GM12878 (cell line): ENCODE measurements at regions not wholly inside any gene's neighbourhood (a gene's known extent, or its start where the extent isn't known, plus 50 kb on each side); places are given as distances from the start of the nearest gene placed in this dataset.

ENCODE experiments used
- ATAC-seq: fragments of 200-7000 bp; cut with Tn5 transposase; 3 replicates; pipeline ENCODE4 v1.9.1; 2020; ENCODE audit warnings: mild to moderate bottlenecking, moderate library complexity
- BruUV-seq: library from RNA; stranded (reverse); fragments of 400-500 nt; replicated peaks from 2 replicates; lab custom pipeline; 2021; lab: Mats Ljungman, UMichigan
- CTCF ChIA-PET: fragments of 300-600 bp; sonication (Branson Sonifier 250); formaldehyde crosslinking; extraction: SDS; loops from one replicate; lab custom pipeline; 2021; ENCODE audit warnings: inconsistent platforms; lab: Yijun Ruan, JAX
- POLR2A ChIA-PET: fragments of 350-600 bp; formaldehyde crosslinking; extraction: SDS; loops from one replicate; lab custom pipeline; 2021; ENCODE audit warnings: inconsistent platforms; lab: Charles Lee
- RAD21 ChIA-PET: fragments of 300-600 bp; sonication (Branson Sonifier 250); formaldehyde crosslinking; loops from one replicate; lab custom pipeline; 2023; ENCODE audit warnings: antibody characterized with exemption; ENCODE audit not compliant: unreplicated experiment; lab: Charles Lee
- SMC1A ChIA-PET: fragments of 300-600 bp; sonication (Branson Sonifier 250); formaldehyde crosslinking; loops from one replicate; lab custom pipeline; 2023; ENCODE audit not compliant: unreplicated experiment, uncharacterized antibody; lab: Charles Lee
- DNase-seq: peaks from one replicate; pipeline ENCODE4 v3.0.0-alpha.2; 2011; ENCODE audit warnings: low read depth, low spot score
- FAIRE-seq: peaks from 3 replicates; lab custom pipeline; 2011; peaks lifted over from hg19 to GRCh38; lab: Jason Lieb, UNC
- H2AFZ ChIP-seq: 2 replicates; pipeline ENCODE4 v1.6.0; 2011; ENCODE audit warnings: low read depth, low read length, control low read depth; ENCODE audit not compliant: control insufficient read depth
- H3K27ac ChIP-seq: 2 replicates; pipeline ENCODE4 v1.5.1; 2011; ENCODE audit warnings: control low read depth; ENCODE audit not compliant: control insufficient read depth, insufficient read depth
- H3K27me3 ChIP-seq, 2 experiments: replicated peaks in 1 of 2; 2 replicates each; pipeline versions ENCODE4 v1.6.0 to v1.6.1; 2011; ENCODE audit warnings: low read length in 1 of 2; ENCODE audit not compliant: control insufficient read depth in 2 of 2, insufficient read depth in 2 of 2
- H3K36me3 ChIP-seq, 2 experiments: 2 replicates each; pipeline ENCODE4 v1.5.1; 2011; ENCODE audit warnings: low read length in 1 of 2; ENCODE audit not compliant: control insufficient read depth in 2 of 2, insufficient read depth in 2 of 2
- H3K4me1 ChIP-seq: 2 replicates; pipeline ENCODE4 v1.6.1; 2011; ENCODE audit warnings: mild to moderate bottlenecking, low read length, moderate library complexity, mixed read lengths; ENCODE audit not compliant: control insufficient read depth, insufficient read depth
- H3K4me2 ChIP-seq: 2 replicates; pipeline ENCODE4 v1.6.0; 2011; ENCODE audit warnings: control low read depth; ENCODE audit not compliant: control insufficient read depth, insufficient read depth
- H3K4me3 ChIP-seq: fragments of 200-600 bp; sonication (generic); 2 replicates; pipeline ENCODE4 v1.5.1; 2016
- H3K79me2 ChIP-seq: 2 replicates; pipeline ENCODE4 v1.6.0; 2011; ENCODE audit warnings: low read length; ENCODE audit not compliant: control insufficient read depth, insufficient read depth
- H3K9ac ChIP-seq: 2 replicates; pipeline ENCODE4 v1.8.0; 2011; ENCODE audit warnings: low read length, control low read depth, mixed read lengths; ENCODE audit not compliant: control insufficient read depth, insufficient read depth
- H3K9me3 ChIP-seq: replicated peaks from 3 replicates; pipeline ENCODE4 v1.5.1; 2011; ENCODE audit warnings: mild to moderate bottlenecking, low read length; ENCODE audit not compliant: control insufficient read depth, insufficient read depth
- H4K20me1 ChIP-seq: 2 replicates; pipeline ENCODE4 v1.6.0; 2011; ENCODE audit not compliant: control insufficient read depth, insufficient read depth
- BACH1 ChIP-seq: fragments of 450-650 bp; IDR thresholded peaks from 2 replicates; pipeline ENCODE4 v1.6.1; 2017; ENCODE audit warnings: mild to moderate bottlenecking, borderline replicate concordance
- ESRRA ChIP-seq: IDR thresholded peaks from 2 replicates; pipeline ENCODE4 v1.6.1; 2012; ENCODE audit warnings: mild to moderate bottlenecking, low read length, improper control_type of control experiment
- ETV6 ChIP-seq, 2 experiments: fragments of 450-650 bp in 1 of 2; IDR thresholded peaks in 1 of 2; conservative IDR thresholded peaks in 1 of 2; 2 replicates each; pipeline ENCODE4 v1.6.1; 2014; ENCODE audit warnings: antibody characterized with exemption in 1 of 2, borderline replicate concordance in 1 of 2, low read depth in 1 of 2, mild to moderate bottlenecking in 1 of 2, moderate library complexity in 1 of 2
- FOXK2 ChIP-seq: fragments of 450-650 bp; IDR thresholded peaks from 2 replicates; pipeline ENCODE4 v1.6.1; 2017; ENCODE audit warnings: mild to moderate bottlenecking, moderate library complexity
- HCFC1 ChIP-seq: fragments of 150-350 bp; IDR thresholded peaks from 2 replicates; pipeline ENCODE4 v1.6.1; 2014; ENCODE audit warnings: low read length
- JUND ChIP-seq: IDR thresholded peaks from 2 replicates; pipeline ENCODE4 v1.6.1; 2012; ENCODE audit warnings: low read depth, mild to moderate bottlenecking, low read length, improper control_type of control experiment, moderate library complexity
- MTA2 ChIP-seq: fragments of 450-650 bp; IDR thresholded peaks from 2 replicates; pipeline ENCODE4 v1.6.1; 2016; ENCODE audit warnings: low read depth, mild to moderate bottlenecking, moderate library complexity
- RELA ChIP-seq: fragments of 450-650 bp; IDR thresholded peaks from 2 replicates; pipeline ENCODE4 v1.8.0; 2014; ENCODE audit warnings: borderline replicate concordance; ENCODE audit not compliant: partially characterized antibody
- SIX5 ChIP-seq: IDR thresholded peaks from 2 replicates; pipeline ENCODE4 v1.6.1; 2011; ENCODE audit warnings: mild to moderate bottlenecking, low read depth, low read length, moderate library complexity; ENCODE audit not compliant: severe bottlenecking
- SPI1 ChIP-seq: IDR thresholded peaks from 2 replicates; pipeline ENCODE4 v1.6.1; 2011; ENCODE audit warnings: low read depth, mild to moderate bottlenecking, low read length, moderate library complexity, borderline replicate concordance; ENCODE audit not compliant: insufficient read depth
- SREBF1 ChIP-seq: IDR thresholded peaks from 2 replicates; pipeline ENCODE4 v1.6.1; 2012; ENCODE audit warnings: mild to moderate bottlenecking, low read length
- STAT1 ChIP-seq: fragments of 450-650 bp; conservative IDR thresholded peaks from 2 replicates; pipeline ENCODE4 v1.6.1; 2014; ENCODE audit warnings: antibody characterized with exemption, mild to moderate bottlenecking
- SUPT20H ChIP-seq: IDR thresholded peaks from 2 replicates; pipeline ENCODE4 v1.6.1; 2011; ENCODE audit warnings: low read depth, mild to moderate bottlenecking, low read length, moderate library complexity, borderline replicate concordance; ENCODE audit not compliant: control insufficient read depth
- WGBS: methylation state at CpG from one replicate; pipeline ENCODE4 v1.1.6; 2016; ENCODE audit warnings: low lambda C conversion rate; ENCODE audit not compliant: insufficient replicate concordance, insufficient coverage; ENCODE audit errors: missing lambda C conversion rate; 5-methylcytosine and 5-hydroxymethylcytosine counted together
- in situ Hi-C: fragments of 300-500 bp; cut with MboI; formaldehyde crosslinking; loops from 9 replicates; pipeline ENCODE4 v1.14.3; 2018; ENCODE audit warnings: mixed read lengths
- intact Hi-C: fragments of 100-400 bp; cut with micrococcal nuclease; formaldehyde crosslinking; loops from one replicate; pipeline ENCODE4 v1.14.2; 2022; ENCODE audit not compliant: unreplicated experiment
- TF ChIP-seq, protein P1 (sequence below), 3 experiments: IDR thresholded peaks in 2 of 3; conservative IDR thresholded peaks in 1 of 3; 2 replicates each; pipeline ENCODE4 v1.5.1; 2011; ENCODE audit warnings: low read depth in 3 of 3, low read length in 3 of 3, mild to moderate bottlenecking in 3 of 3, control low read depth in 2 of 3, moderate library complexity in 2 of 3, inconsistent platforms in 1 of 3, mixed read lengths in 1 of 3; ENCODE audit not compliant: control insufficient read depth in 2 of 3, insufficient read depth in 1 of 3; ENCODE audit errors: extremely low read depth in 1 of 3

DNA sequence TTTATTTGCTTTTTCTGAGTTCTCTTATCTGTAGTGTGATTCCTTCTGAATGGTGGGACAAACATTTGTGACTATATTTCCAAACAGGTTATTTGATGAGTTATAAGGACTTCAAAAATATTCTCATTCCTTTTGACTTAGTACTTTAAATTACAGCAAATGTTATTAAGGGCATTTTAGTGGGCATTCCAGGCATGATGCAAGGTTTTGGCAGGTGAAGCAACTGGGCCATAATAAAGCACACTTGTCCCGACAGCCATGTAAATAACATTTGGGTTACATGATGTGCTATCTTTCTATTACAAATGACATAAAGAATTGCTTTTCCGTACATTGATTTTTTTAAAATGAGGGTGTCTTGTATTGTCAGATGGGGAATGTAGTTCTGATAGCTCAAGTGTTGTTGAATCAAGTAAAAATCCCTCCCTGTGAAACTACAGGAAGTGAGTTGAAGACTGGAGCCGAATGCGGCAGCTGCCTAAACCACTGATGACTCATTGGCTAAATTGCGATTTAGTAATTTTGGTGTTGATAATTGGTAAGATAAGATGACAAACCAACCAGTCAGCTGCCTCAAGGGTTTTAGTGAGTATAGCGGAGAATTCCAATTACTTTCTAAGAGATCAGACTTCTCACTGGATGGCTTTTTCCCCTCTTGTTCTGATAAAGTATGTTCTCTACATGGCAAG lies 231.3 kb upstream of the NPY start:
- Histone ChIP-seq H3K9ac (no peak overlapping the region), H3K4me3 (no peak overlapping the region), H3K4me1 (no peaks in the 10 kb centered on the region), H3K27ac (no peak overlapping the region), H3K79me2 (no peaks in the 10 kb centered on the region), H2AFZ (no peak overlapping the region), H3K9me3 (no peaks in the 10 kb centered on the region), H3K36me3 (no peaks in the 10 kb centered on the region), H3K27me3 (no peaks in the 10 kb centered on the region; a peak in 1 of 4 replicates), H3K4me2 (no peak overlapping the region), H4K20me1 (no peaks in the 10 kb centered on the region)
- DNase-seq (no peak), ATAC-seq (no peak), FAIRE-seq (no peak)
- ChIA-PET RAD21 (no interaction called here), POLR2A (no interaction called here), CTCF (no interaction called here), SMC1A (no interaction called here)
- in situ Hi-C loops: no loop called here
- TF ChIP-seq MTA2 (no peak), HCFC1 (no peak), STAT1 (no peak), ETV6 (conservative IDR thresholded peaks at IDR 0.05 in 1 of 2, IDR thresholded peaks at IDR 0.05 in 1 of 2; ENCODE audit: borderline replicate concordance in 1 of 2, low read depth in 1 of 2) (no peak), SUPT20H (no peak), SIX5 (no peak), JUND (no peak), BACH1 (no peak), SREBF1 (no peak), FOXK2 (no peak), SPI1 (no peak), ESRRA (no peak), RELA (no peak)
- TF ChIP-seq, protein P1, sequence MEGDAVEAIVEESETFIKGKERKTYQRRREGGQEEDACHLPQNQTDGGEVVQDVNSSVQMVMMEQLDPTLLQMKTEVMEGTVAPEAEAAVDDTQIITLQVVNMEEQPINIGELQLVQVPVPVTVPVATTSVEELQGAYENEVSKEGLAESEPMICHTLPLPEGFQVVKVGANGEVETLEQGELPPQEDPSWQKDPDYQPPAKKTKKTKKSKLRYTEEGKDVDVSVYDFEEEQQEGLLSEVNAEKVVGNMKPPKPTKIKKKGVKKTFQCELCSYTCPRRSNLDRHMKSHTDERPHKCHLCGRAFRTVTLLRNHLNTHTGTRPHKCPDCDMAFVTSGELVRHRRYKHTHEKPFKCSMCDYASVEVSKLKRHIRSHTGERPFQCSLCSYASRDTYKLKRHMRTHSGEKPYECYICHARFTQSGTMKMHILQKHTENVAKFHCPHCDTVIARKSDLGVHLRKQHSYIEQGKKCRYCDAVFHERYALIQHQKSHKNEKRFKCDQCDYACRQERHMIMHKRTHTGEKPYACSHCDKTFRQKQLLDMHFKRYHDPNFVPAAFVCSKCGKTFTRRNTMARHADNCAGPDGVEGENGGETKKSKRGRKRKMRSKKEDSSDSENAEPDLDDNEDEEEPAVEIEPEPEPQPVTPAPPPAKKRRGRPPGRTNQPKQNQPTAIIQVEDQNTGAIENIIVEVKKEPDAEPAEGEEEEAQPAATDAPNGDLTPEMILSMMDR (IDR thresholded peaks at IDR 0.05 in 2 of 3, conservative IDR thresholded peaks at IDR 0.05 in 1 of 3; ENCODE audit: control insufficient read depth in 2 of 3, extremely low read depth in 1 of 3, insufficient read depth in 1 of 3, low read depth in 3 of 3, low read length in 3 of 3): no peak
- BruUV-seq: no TSS peak
- WGBS: 34% methylated on average over 6 of the region's 6 CpGs
- intact Hi-C loops: no loop called here
